HFF-Myc (cell line): ENCODE measurements at regions not wholly inside any gene's neighbourhood (a gene's known extent, or its start where the extent isn't known, plus 50 kb on each side); places are given as distances from the start of the nearest gene placed in this dataset.

ENCODE experiments used
- DNase-seq: peaks from one replicate; pipeline ENCODE4 v3.0.0-alpha.2; 2011; ENCODE audit warnings: low read depth; ENCODE audit errors: extremely low read depth
- H3K4me3 ChIP-seq: replicated peaks from 2 replicates; pipeline ENCODE4 v1.5.1; 2011; ENCODE audit warnings: low read depth, mild to moderate bottlenecking, control low read depth, low read length
- CTCF ChIP-seq: IDR thresholded peaks from 2 replicates; pipeline ENCODE4 v1.5.1; 2012; ENCODE audit warnings: mild to moderate bottlenecking, low read depth, low read length, control low read depth; ENCODE audit errors: missing control alignments

GRCh38 chr10:64090865-64091264 is 569.7 kb downstream of the REEP3 start:
- no peak for TF ChIP-seq CTCF
- DNase-seq: no peak
- H3K4me3 ChIP-seq: no peak overlapping the region

GRCh38 chr10:64091897-64092296 is 570.7 kb downstream of the REEP3 start:
- no peak for TF ChIP-seq CTCF
- no peak overlapping the region for H3K4me3 ChIP-seq
- DNase-seq: no peak

GRCh38 chr10:64093304-64093703 is 572.1 kb downstream of the REEP3 start:
- DNase-seq: no peak
- no peak for TF ChIP-seq CTCF
- no peak overlapping the region for H3K4me3 ChIP-seq

GRCh38 chr10:64093946-64094535 is 572.8 kb downstream of the REEP3 start:
- TF ChIP-seq CTCF: no peak
- DNase-seq: no peak
- no peak overlapping the region for H3K4me3 ChIP-seq

- no peak overlapping the region for H3K4me3 ChIP-seq
- no peak for DNase-seq
- no peak for TF ChIP-seq CTCF
These were observed 575.7 kb downstream of the REEP3 start for GRCh38 chr10:64096941-64097340.

GRCh38 chr10:64097391-64098122 is 576.4 kb downstream of the REEP3 start:
- no peak overlapping the region for H3K4me3 ChIP-seq
- no peak for DNase-seq
- no peak for TF ChIP-seq CTCF
